ENCODE measurements at regions not wholly inside any gene's neighbourhood (a gene's known extent, or its start where the extent isn't known, plus 50 kb on each side); places are given as distances from the start of the nearest gene placed in this dataset.

DNA sequence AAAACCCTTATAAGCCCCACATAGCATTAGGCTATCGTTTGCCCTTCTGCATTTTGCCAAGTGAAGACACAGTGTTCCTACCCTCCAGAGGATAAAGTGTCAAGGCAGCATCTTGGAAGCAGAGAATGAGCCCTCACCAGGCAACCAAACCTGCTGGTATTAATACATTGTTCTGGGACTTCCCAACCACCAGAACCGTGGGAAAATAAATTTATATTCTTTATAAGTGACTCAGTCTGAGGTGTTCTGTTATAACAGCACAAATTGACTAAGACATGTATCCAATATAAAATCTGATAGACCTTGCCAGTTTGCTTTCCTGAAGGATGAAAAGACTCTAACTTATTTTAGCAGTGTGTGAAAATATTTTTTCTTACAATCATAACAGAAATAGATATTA lies 792.5 kb upstream of the LRRC4C start:
- H3K4me3 ChIP-seq, result no peak overlapping the region
- TF ChIP-seq CTCF (IDR thresholded peaks at IDR 0.05 in 4 of 5, conservative IDR thresholded peaks at IDR 0.05 in 1 of 5) (no peak), POLR2A (IDR thresholded peaks at IDR 0.05) (no peak)
- H3K9me3 ChIP-seq, result no peaks in the 10 kb centered on the region
- no peaks in the 10 kb centered on the region for H3K27me3 ChIP-seq
- no peak for ATAC-seq
- H3K27ac ChIP-seq, result no peak overlapping the region
- H3K4me1 ChIP-seq, result no peaks in the 10 kb centered on the region
- DNase-seq, result no peak
- in situ Hi-C loops (cut with MboI; ENCODE audit: low sequenced_read_pairs in 4 of 4), result no loop called here
- intact Hi-C loops (cut with DNase I; ENCODE audit: low total_unique reads), result no loop called here
- H3K36me3 ChIP-seq, result no peaks in the 10 kb centered on the region

- Histone ChIP-seq H3K36me3 (no peaks in the 10 kb centered on the region), H3K4me1 (no peaks in the 10 kb centered on the region), H3K9me3 (no peaks in the 10 kb centered on the region), H3K27me3 (no peaks in the 10 kb centered on the region), H3K27ac (no peak overlapping the region), H3K4me3 (no peak overlapping the region)
- in situ Hi-C loops (cut with MboI; ENCODE audit: low sequenced_read_pairs in 4 of 4), result no loop called here
- DNase-seq (no peak), ATAC-seq (no peak)
- no peak for TF ChIP-seq POLR2A (IDR thresholded peaks at IDR 0.05)
- TF ChIP-seq CTCF (IDR thresholded peaks at IDR 0.05 in 4 of 5, conservative IDR thresholded peaks at IDR 0.05 in 1 of 5), result no peak
- intact Hi-C loops (cut with DNase I; ENCODE audit: low total_unique reads), result no loop called here
These were observed 793.7 kb upstream of the LRRC4C start for GRCh38 chr11:42253156-42253555.

GRCh38 chr11:42255906-42256305 lies 796.5 kb upstream of the LRRC4C start:
- TF ChIP-seq CTCF (IDR thresholded peaks at IDR 0.05 in 4 of 5, conservative IDR thresholded peaks at IDR 0.05 in 1 of 5) (no peak), POLR2A (IDR thresholded peaks at IDR 0.05) (no peak)
- intact Hi-C loops (cut with DNase I; ENCODE audit: low total_unique reads), result no loop called here
- no peak for ATAC-seq

GRCh38 chr11:42257534-42257933 lies 798.1 kb upstream of the LRRC4C start:
- no peaks in the 10 kb centered on the region for H3K27me3 ChIP-seq
- in situ Hi-C loops (cut with MboI; ENCODE audit: low sequenced_read_pairs in 4 of 4), result no loop called here
- H3K9me3 ChIP-seq, result no peaks in the 10 kb centered on the region
- intact Hi-C loops (cut with DNase I; ENCODE audit: low total_unique reads), result no loop called here
- no peak for TF ChIP-seq CTCF (IDR thresholded peaks at IDR 0.05 in 4 of 5, conservative IDR thresholded peaks at IDR 0.05 in 1 of 5)
- no peak for TF ChIP-seq POLR2A (IDR thresholded peaks at IDR 0.05)
- DNase-seq (no peak), ATAC-seq (no peak)
- H3K4me1 ChIP-seq, result no peaks in the 10 kb centered on the region
- H3K4me3 ChIP-seq, result no peak overlapping the region
- no peaks in the 10 kb centered on the region for H3K36me3 ChIP-seq
- H3K27ac ChIP-seq, result no peak overlapping the region

More at GRCh38 chr11:42255906-42256305, 796.5 kb upstream of the LRRC4C start:
- H3K9me3 ChIP-seq, result no peaks in the 10 kb centered on the region
- DNase-seq, result no peak
- no peaks in the 10 kb centered on the region for H3K36me3 ChIP-seq
- H3K27me3 ChIP-seq, result no peaks in the 10 kb centered on the region
- no peak overlapping the region for H3K27ac ChIP-seq
- no peak overlapping the region for H3K4me3 ChIP-seq
- H3K4me1 ChIP-seq, result no peaks in the 10 kb centered on the region
- in situ Hi-C loops (cut with MboI; ENCODE audit: low sequenced_read_pairs in 4 of 4), result no loop called here

DNA sequence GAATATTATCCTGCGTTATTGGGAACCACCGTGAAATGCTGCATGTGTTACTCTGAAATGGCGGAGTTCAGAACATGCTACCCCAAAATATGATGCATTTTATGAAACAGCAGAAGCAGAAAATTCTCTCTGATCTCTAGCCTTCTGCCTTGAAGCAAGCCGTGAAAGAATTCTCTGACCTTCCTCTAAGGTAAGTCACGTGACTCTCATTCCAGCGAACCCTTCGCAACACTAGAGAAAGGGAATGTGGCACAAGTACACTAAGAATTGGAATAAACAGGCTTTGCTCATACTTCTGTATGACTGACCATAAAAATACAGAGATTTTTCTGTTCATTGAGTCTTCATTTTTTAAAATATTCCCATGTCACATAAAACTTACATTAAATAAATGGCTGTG lies 805.6 kb upstream of the LRRC4C start:
- in situ Hi-C loops (cut with MboI; ENCODE audit: low sequenced_read_pairs in 4 of 4) (no loop called here), intact Hi-C loops (cut with DNase I; ENCODE audit: low total_unique reads) (no loop called here)
- Histone ChIP-seq H3K27ac (no peak overlapping the region), H3K9me3 (no peaks in the 10 kb centered on the region), H3K36me3 (no peaks in the 10 kb centered on the region), H3K4me1 (no peaks in the 10 kb centered on the region), H3K27me3 (no peaks in the 10 kb centered on the region), H3K4me3 (no peak overlapping the region)
- no peak for TF ChIP-seq CTCF (IDR thresholded peaks at IDR 0.05 in 4 of 5, conservative IDR thresholded peaks at IDR 0.05 in 1 of 5)
- no peak for TF ChIP-seq POLR2A (IDR thresholded peaks at IDR 0.05)
- DNase-seq (no peak), ATAC-seq (no peak)
